HG03060 (cell line): ENCODE measurements at regions not wholly inside any gene's neighbourhood (a gene's known extent, or its start where the extent isn't known, plus 50 kb on each side); places are given as distances from the start of the nearest gene placed in this dataset.
"Not testable (repeated sequence)": the region's sequence is repeated elsewhere in the genome, so short reads cannot be mapped to it uniquely, and the experiment has no call there.

Experiments used
- ATAC-seq: cut with Tn5 transposase; IDR thresholded peaks from one replicate; pipeline ENCODE4 v1.9.1; 2021; ENCODE audit warnings: low read depth, moderate number of reproducible peaks; ENCODE audit not compliant: unreplicated experiment

GRCh38 chr6:78489874-78490273 is 377.5 kb upstream of the IRAK1BP1 start:
- no peak for ATAC-seq

- no peak for ATAC-seq
Measured at GRCh38 chr6:78492351-78493017, 374.9 kb upstream of the IRAK1BP1 start.

GRCh38 chr6:78500299-78501089 is 366.9 kb upstream of the IRAK1BP1 start:
- ATAC-seq = no peak

- no peak for ATAC-seq
Measured at GRCh38 chr6:78502386-78502887, 364.9 kb upstream of the IRAK1BP1 start.

- no peak for ATAC-seq
Measured at GRCh38 chr6:78505178-78505577, 362.2 kb upstream of the IRAK1BP1 start.

- no peak for ATAC-seq
Measured at GRCh38 chr6:78511009-78511408, 356.3 kb upstream of the IRAK1BP1 start.

GRCh38 chr6:78513856-78514255 is 353.5 kb upstream of the IRAK1BP1 start:
- no peak for ATAC-seq

- ATAC-seq = no peak
Measured at GRCh38 chr6:78515271-78515670, 352.1 kb upstream of the IRAK1BP1 start.

- no peak for ATAC-seq
Measured at GRCh38 chr6:78517399-78517798, 350.0 kb upstream of the IRAK1BP1 start.

- ATAC-seq = no peak
Measured at GRCh38 chr6:78523622-78524021, 343.7 kb upstream of the IRAK1BP1 start.

GRCh38 chr6:78525976-78526375 is 341.4 kb upstream of the IRAK1BP1 start:
- no peak for ATAC-seq

- no peak for ATAC-seq
Measured at GRCh38 chr6:78526432-78526831, 340.9 kb upstream of the IRAK1BP1 start.

- ATAC-seq = no peak
Measured at GRCh38 chr6:78528926-78529325, 338.4 kb upstream of the IRAK1BP1 start.

- no peak for ATAC-seq
Measured at GRCh38 chr6:78530208-78530607, 337.1 kb upstream of the IRAK1BP1 start.

GRCh38 chr6:78533426-78533825 is 333.9 kb upstream of the IRAK1BP1 start:
- ATAC-seq = no peak

GRCh38 chr6:78533876-78534275 is 333.5 kb upstream of the IRAK1BP1 start:
- ATAC-seq = no peak

- no peak for ATAC-seq
Measured at GRCh38 chr6:78538002-78538401, 329.3 kb upstream of the IRAK1BP1 start.

GRCh38 chr6:78547636-78548035 is 319.7 kb upstream of the IRAK1BP1 start:
- ATAC-seq = not testable (repeated sequence)

GRCh38 chr6:78551361-78551760 is 316.0 kb upstream of the IRAK1BP1 start:
- no peak for ATAC-seq

GRCh38 chr6:78552435-78552834 is 314.9 kb upstream of the IRAK1BP1 start:
- ATAC-seq = no peak

- ATAC-seq = no peak
Measured at GRCh38 chr6:78554341-78554740, 313.0 kb upstream of the IRAK1BP1 start.

GRCh38 chr6:78559056-78559455 is 308.3 kb upstream of the IRAK1BP1 start:
- no peak for ATAC-seq
